ENCODE measurements at regions not wholly inside any gene's neighbourhood (a gene's known extent, or its start where the extent isn't known, plus 50 kb on each side); places are given as distances from the start of the nearest gene placed in this dataset.

- ATAC-seq (ENCODE audit: poor library complexity) (no peak), DNase-seq (no peak)
- Mint-ChIP-seq H3K9me3 (no peaks in the 10 kb centered on the region), H3K4me3 (no peak overlapping the region), H3K27me3 (peaks cover 57% of the 10 kb centered on the region), H3K36me3 (ENCODE audit: low read depth) (no peaks in the 10 kb centered on the region), H3K27ac (no peak overlapping the region), H3K4me1 (ENCODE audit: low read depth) (no peaks in the 10 kb centered on the region)
- no peaks in the 10 kb centered on the region for H3K4me1 ChIP-seq (ENCODE audit: insufficient read depth, low read length)
- peaks cover 4 to 15% of the 10 kb centered on the region in 2 experiments for H3K27me3 ChIP-seq (ENCODE audit: control insufficient read depth in 1 of 2, insufficient read depth in 2 of 2, low read length in 2 of 2)
- ChIA-PET CTCF (no interaction called here), POLR2A (no interaction called here)
- peaks cover 0 to 5% of the 10 kb centered on the region in 2 experiments for H3K9me3 ChIP-seq (ENCODE audit: control insufficient read depth in 1 of 2, insufficient read depth in 1 of 2, low read length in 2 of 2)
- no peak overlapping the region for H3K27ac ChIP-seq (ENCODE audit: low read depth in 1 of 2, low read length in 2 of 2)
- H3K36me3 ChIP-seq (ENCODE audit: insufficient read depth, low read length) = no peaks in the 10 kb centered on the region
- intact Hi-C loops (cut with DNase I, micrococcal nuclease) = loop anchor here (5.0 to 10.0 kb wide), 4 partner anchors 386 to 766 kb away; no protein-coding TSS in a partner anchor
- TF ChIP-seq CTCF (IDR thresholded peaks at IDR 0.05) = no peak
- no peak overlapping the region for H3K4me3 ChIP-seq (ENCODE audit: low read length)
Measured at GRCh38 chr11:31873124-31873523, 62.0 kb upstream of the PAX6 start.

- no peaks in the 10 kb centered on the region for H3K36me3 ChIP-seq (ENCODE audit: insufficient read depth, low read length)
- Mint-ChIP-seq H3K9me3 (no peaks in the 10 kb centered on the region), H3K27ac (no peak overlapping the region), H3K4me3 (no peak overlapping the region), H3K27me3 (peaks cover 54% of the 10 kb centered on the region), H3K36me3 (ENCODE audit: low read depth) (no peaks in the 10 kb centered on the region), H3K4me1 (ENCODE audit: low read depth) (no peaks in the 10 kb centered on the region)
- no peak overlapping the region for H3K27ac ChIP-seq (ENCODE audit: low read depth in 1 of 2, low read length in 2 of 2)
- H3K4me3 ChIP-seq (ENCODE audit: low read length) = no peak overlapping the region
- ChIA-PET CTCF (no interaction called here), POLR2A (no interaction called here)
- H3K9me3 ChIP-seq (ENCODE audit: control insufficient read depth in 1 of 2, insufficient read depth in 1 of 2, low read length in 2 of 2) = peaks cover 0 to 9% of the 10 kb centered on the region in 2 experiments
- intact Hi-C loops (cut with DNase I, micrococcal nuclease) = loop anchor here (5.0 to 10.0 kb wide), 4 partner anchors 385 to 765 kb away; no protein-coding TSS in a partner anchor
- DNase-seq (no peak), ATAC-seq (ENCODE audit: poor library complexity) (no peak)
- H3K4me1 ChIP-seq (ENCODE audit: insufficient read depth, low read length) = no peaks in the 10 kb centered on the region
- peaks cover 4 to 15% of the 10 kb centered on the region in 2 experiments for H3K27me3 ChIP-seq (ENCODE audit: control insufficient read depth in 1 of 2, insufficient read depth in 2 of 2, low read length in 2 of 2)
- TF ChIP-seq CTCF (IDR thresholded peaks at IDR 0.05) = no peak
Measured at GRCh38 chr11:31872076-31872443, 60.9 kb upstream of the PAX6 start.

GRCh38 chr11:31871310-31872075 is 60.4 kb upstream of the PAX6 start:
- H3K36me3 ChIP-seq (ENCODE audit: insufficient read depth, low read length) = no peaks in the 10 kb centered on the region

More at GRCh38 chr11:31871310-31872075, 60.4 kb upstream of the PAX6 start:
- intact Hi-C loops (cut with DNase I, micrococcal nuclease) = loop anchor here (2.0 to 10.0 kb wide), 6 partner anchors 384 to 764 kb away; no protein-coding TSS in a partner anchor
- no peak overlapping the region for H3K4me3 Mint-ChIP-seq
- no peak for TF ChIP-seq CTCF (IDR thresholded peaks at IDR 0.05)
- no peak overlapping the region for H3K27ac Mint-ChIP-seq
- H3K27ac ChIP-seq (ENCODE audit: low read depth in 1 of 2, low read length in 2 of 2) = no peak overlapping the region
- no peak for DNase-seq
- no peak overlapping the region for H3K4me3 ChIP-seq (ENCODE audit: low read length)
- H3K27me3 Mint-ChIP-seq = peaks cover 55% of the 10 kb centered on the region
- POLR2A ChIA-PET = no interaction called here
- H3K9me3 ChIP-seq (ENCODE audit: control insufficient read depth in 1 of 2, insufficient read depth in 1 of 2, low read length in 2 of 2) = peaks cover 0 to 10% of the 10 kb centered on the region in 2 experiments
- no peaks in the 10 kb centered on the region for H3K4me1 ChIP-seq (ENCODE audit: insufficient read depth, low read length)
- peaks cover 4 to 15% of the 10 kb centered on the region in 2 experiments for H3K27me3 ChIP-seq (ENCODE audit: control insufficient read depth in 1 of 2, insufficient read depth in 2 of 2, low read length in 2 of 2)
- CTCF ChIA-PET = interaction anchor here (1.0 kb wide), 1 partner anchor 630 kb away, joined by 3 read pairs; no protein-coding TSS in a partner anchor
- no peaks in the 10 kb centered on the region for H3K9me3 Mint-ChIP-seq
- no peak for ATAC-seq (ENCODE audit: poor library complexity)
- H3K4me1 Mint-ChIP-seq (ENCODE audit: low read depth) = no peaks in the 10 kb centered on the region
- H3K36me3 Mint-ChIP-seq (ENCODE audit: low read depth) = no peaks in the 10 kb centered on the region

Data from CD4-positive, alpha-beta T cell (primary cell).